ENCODE measurements at regions not wholly inside any gene's neighbourhood (a gene's known extent, or its start where the extent isn't known, plus 50 kb on each side); places are given as distances from the start of the nearest gene placed in this dataset.

DNA sequence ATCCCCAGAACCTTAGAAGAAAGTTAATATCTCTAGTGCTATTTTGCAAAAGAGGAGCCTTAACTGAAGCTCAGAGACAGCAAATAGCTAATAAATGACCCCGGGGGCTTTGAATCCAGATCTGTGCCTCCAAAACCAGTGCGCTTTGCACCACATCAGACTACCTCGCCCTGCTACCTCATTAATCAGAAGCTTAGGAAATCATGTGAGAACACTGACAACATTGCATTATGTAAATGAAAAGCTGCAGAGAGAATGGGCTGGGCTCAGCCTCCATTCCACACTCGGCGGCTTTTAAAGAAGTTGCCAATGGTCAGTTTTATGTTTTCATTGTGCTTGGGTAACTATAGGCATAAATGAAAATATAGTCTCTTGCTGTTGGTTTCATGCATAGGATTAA lies 54.0 kb upstream of the STMND1 start:
- DNase-seq (ENCODE audit: low read depth in 4 of 4, low spot score in 1 of 4) = no peak

- no peak for DNase-seq (ENCODE audit: low read depth in 4 of 4, low spot score in 1 of 4)
These were observed 56.1 kb upstream of the STMND1 start for GRCh38 chr6:17045581-17046322.

DNA sequence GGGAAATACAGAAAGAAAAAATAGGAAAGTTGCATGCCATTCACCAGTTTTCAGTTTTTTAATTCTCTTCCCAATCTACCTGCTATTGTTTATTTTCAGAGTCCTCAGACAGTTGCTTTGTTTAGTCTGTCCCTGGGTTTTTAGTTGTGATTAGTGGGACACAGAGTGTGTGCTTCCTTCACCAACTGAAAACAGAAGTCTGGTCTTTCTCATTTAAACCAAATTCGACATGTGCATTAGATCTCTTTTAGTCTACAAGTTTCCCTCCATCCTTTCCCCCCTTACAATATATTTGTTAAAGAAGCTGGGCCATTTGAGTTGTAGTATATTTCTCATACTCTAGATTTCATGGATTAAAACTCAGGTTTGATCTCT lies 58.7 kb upstream of the STMND1 start:
- DNase-seq (ENCODE audit: low read depth in 4 of 4, low spot score in 1 of 4) = no peak

GRCh38 chr6:17042422-17043147 lies 59.3 kb upstream of the STMND1 start:
- DNase-seq (ENCODE audit: low read depth in 4 of 4, low spot score in 1 of 4) = no peak

- DNase-seq (ENCODE audit: low read depth in 4 of 4, low spot score in 1 of 4) = no peak
These were observed 62.6 kb upstream of the STMND1 start for GRCh38 chr6:17039266-17039665.

- DNase-seq (ENCODE audit: low read depth in 4 of 4, low spot score in 1 of 4) = no peak
These were observed 63.5 kb upstream of the STMND1 start for GRCh38 chr6:17038316-17038715.

DNA sequence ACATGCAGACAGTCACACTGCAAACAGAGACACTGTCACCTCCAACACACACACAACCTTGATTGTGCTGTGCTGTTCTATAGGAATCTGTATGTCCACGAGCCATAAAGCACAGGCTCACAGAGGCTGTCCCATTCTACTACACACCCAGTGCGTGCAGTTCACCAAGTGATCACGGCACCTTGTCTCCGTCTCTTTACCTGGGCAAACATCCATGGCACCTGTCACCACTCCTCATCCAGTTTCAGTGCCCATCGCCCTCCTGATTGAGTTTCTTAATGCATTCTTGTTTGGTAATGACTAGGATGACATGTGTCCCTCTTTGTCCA lies 65.8 kb upstream of the STMND1 start:
- no peak for DNase-seq (ENCODE audit: low read depth in 4 of 4, low spot score in 1 of 4)

GRCh38 chr6:17035257-17036064 lies 66.4 kb upstream of the STMND1 start:
- DNase-seq (ENCODE audit: low read depth in 4 of 4, low spot score in 1 of 4) = no peak

GRCh38 chr6:17033746-17034145 lies 68.1 kb upstream of the STMND1 start:
- no peak for DNase-seq (ENCODE audit: low read depth in 4 of 4, low spot score in 1 of 4)

GRCh38 chr6:17032988-17033634 lies 68.7 kb upstream of the STMND1 start:
- DNase-seq (ENCODE audit: low read depth in 4 of 4, low spot score in 1 of 4) = no peak

GRCh38 chr6:17032590-17032987 lies 69.3 kb upstream of the STMND1 start:
- DNase-seq (ENCODE audit: low read depth in 4 of 4, low spot score in 1 of 4) = no peak

DNA sequence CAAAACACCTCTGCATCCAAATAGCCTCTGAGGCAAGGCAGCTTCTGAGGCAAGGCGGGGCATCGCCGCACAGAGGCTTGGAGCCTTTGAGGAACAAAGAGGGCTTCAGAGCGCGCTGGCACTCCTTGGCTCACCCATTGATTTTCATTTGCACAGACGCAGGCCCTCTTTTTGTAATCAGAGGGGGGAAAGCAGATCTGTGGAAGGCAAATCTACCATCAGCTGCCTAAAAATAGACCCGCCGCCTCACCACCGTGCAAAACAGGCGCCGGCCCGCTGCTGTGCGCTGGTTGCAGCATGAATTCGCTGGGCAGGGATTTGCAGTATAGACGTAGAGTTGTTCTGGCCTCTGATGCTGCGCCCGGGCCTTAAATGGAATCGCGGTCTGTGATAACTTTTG lies 69.9 kb upstream of the STMND1 start:
- DNase-seq (ENCODE audit: low read depth in 4 of 4, low spot score in 1 of 4) = no peak

- DNase-seq (ENCODE audit: low read depth in 4 of 4, low spot score in 1 of 4) = no peak
These were observed 74.4 kb upstream of the STMND1 start for GRCh38 chr6:17027441-17027840.

DNA sequence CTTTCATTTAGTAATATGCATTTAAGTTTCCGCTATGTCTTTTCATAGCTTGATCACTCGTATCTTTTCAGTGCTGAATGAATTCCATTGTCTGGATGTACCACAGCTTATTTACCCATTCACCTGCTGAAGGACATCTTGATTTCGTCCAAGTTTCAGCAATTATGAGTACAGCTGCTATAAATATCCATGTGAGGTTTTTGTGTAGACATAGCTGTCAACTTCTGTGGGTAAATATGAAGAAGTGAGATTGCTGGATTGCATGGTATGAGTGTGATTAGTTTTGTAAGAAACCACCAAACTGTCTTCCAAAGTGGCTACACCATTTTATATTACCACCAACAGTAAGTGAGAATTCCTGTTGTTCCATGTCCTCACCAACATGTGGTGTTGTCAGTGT lies 79.2 kb upstream of the STMND1 start:
- no peak for DNase-seq (ENCODE audit: low read depth in 4 of 4, low spot score in 1 of 4)

GRCh38 chr6:17021539-17021889 lies 80.3 kb upstream of the STMND1 start:
- DNase-seq (ENCODE audit: low read depth in 4 of 4, low spot score in 1 of 4) = no peak

DNA sequence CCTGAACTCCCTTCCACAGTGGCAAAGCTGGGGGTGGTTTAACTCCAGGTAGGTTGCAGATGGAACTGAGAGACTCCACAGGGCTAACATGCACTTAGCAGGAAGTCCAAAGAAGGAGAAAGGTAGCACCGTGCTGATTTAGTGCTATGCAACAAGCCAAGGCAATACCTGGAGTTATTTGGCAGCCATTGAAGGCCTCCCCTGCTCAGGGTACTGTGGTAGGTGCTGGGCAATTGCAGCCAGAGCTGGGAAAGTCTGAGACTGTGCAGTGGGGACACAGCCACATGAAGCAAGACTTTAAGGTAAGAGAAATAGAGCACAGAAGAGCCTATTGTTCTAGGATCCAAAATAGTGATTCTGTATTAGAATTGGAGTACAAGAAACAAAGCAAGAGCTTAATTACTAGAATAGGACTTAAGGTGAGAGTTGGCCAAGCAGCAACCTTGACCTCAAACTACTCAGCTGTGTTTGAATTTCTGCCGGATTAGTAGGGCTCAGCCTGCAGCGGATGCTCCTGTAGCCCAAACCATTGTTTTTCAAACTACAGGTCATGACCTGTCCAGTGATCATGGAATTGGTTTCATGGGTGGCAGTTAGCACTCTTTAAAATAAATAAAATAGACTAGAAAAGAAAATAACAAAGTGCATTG lies 80.8 kb upstream of the STMND1 start:
- DNase-seq (ENCODE audit: low read depth in 4 of 4, low spot score in 1 of 4) = no peak

- no peak for DNase-seq (ENCODE audit: low read depth in 4 of 4, low spot score in 1 of 4)
These were observed 83.4 kb upstream of the STMND1 start for GRCh38 chr6:17018425-17018824.

DNA sequence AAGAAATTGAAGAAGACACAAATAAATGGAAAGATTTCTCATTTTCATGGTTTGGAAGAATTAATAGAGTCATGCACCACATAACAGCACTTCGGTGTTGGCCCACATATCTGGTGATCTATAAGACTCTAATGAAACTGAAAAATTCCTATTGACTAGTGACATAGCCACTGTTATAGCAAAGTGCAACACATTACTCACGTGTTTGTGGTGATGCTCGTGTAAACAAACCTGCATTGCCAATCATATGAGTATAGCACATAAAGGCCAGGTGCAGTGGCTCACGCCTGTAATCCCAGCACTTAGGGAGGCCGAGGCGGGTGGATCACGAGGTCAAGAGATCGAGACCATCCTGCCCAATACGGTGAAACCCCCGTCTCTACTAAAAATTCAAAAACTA lies 84.4 kb upstream of the STMND1 start:
- no peak for DNase-seq (ENCODE audit: low read depth in 4 of 4, low spot score in 1 of 4)

DNA sequence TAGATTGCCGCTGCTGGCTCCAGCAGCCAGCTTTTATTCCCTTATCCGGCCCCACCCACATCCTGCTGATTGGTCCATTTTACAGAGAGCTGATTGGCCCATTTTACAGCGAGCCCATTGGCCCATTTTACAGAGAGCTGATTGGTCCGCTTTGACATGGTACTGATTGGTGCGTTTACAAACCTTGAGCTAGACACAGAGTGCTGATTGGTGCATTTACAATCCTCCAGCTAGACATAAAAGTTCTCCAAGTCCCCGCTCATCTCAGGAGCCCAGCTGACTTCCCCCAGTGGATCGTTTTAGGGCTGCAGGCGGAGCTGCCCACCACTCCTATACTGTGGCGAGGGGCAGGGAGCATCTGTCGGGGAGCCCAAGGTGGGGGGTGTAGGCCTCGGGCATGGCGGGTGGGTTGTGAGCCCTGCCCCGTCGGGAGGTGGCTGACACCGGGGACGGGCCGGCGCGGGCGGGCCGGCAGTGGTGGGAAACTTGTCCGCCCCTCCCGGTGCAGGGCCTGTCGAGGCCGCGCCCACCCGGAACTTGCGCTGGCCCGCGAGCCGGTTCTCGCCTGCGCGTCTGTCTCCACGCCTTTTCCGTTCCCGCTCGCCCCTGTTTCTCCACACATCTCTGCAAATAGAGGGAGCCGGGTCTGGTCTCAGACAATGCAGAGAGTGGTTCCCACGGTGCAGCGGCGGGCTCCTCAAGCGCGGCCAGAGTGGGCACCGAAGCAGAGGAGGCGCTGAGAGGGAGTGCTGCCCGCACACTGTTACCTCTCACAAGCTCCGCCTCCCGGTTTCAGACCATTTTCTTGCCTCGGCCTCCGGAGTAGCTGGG lies 86.1 kb upstream of the STMND1 start:
- DNase-seq (ENCODE audit: low read depth in 4 of 4, low spot score in 1 of 4) = no peak

DNA sequence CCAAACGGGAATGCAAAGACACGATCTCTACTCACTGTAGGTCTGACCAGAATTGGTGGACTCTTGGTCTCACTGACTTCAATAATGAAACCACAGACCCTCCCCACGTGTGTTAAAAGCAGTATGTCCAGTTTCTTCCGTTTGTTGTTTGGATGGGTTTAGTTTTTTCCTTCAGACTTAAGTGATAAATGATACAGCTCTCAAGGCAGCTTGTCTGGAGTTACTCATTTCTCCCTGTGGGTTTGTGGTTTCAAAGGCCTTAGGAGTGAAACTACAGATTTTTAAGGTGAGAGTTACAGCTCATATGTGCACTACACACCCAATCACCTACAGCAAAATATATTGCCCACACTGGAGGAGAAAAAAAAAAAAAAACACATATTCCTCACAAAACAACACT lies 86.7 kb upstream of the STMND1 start:
- DNase-seq (ENCODE audit: low read depth in 4 of 4, low spot score in 1 of 4) = no peak

All from stimulated activated CD4-positive, alpha-beta T cell treated with anti-CD3 and anti-CD28 coated beads, Interleukin-1b, Interleukin-23, amount 100 ng/mL, for 24 hours (primary cell).